ENCODE measurements at regions not wholly inside any gene's neighbourhood (a gene's known extent, or its start where the extent isn't known, plus 50 kb on each side); places are given as distances from the start of the nearest gene placed in this dataset.

DNA sequence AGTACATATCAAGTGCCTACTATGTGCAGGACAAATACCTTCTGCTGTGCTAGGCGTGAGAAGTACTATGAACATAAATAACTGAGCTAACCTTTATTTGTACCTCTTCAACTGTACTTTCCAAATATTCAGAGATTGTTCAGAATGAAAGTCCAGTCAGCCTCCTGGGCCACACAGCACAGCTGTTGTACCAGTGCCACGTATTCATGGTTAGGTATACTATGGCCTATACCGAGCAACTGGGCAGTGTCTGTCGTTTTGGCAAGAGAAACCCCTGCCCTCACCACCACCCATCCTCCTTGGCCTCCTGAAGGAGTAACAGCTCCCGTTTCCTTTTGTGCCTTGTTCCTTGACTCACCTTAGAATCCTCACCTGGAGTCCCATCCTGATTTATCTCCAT lies 53.0 kb downstream of the RASSF10 start:
- DNase-seq = no peak

DNA sequence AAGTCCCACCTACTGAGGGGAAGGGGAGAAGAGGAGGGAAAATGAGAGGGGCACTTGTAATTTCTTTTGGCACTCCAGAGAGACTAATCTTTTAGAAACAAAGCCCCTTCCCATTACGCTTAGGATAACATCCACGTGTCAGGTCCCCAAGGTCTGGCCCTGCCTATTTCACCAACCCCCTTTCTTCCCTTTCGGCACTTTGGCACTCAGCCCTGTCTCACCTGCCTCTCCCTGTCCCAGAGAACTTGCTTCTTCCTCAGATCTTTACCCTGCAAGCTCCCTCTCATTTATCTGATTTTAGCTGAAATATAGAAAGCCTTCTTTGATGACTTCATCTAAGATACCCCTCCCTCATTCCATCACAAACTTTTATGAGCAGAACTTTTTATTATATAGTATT lies 55.5 kb downstream of the RASSF10 start:
- DNase-seq = no peak

DNA sequence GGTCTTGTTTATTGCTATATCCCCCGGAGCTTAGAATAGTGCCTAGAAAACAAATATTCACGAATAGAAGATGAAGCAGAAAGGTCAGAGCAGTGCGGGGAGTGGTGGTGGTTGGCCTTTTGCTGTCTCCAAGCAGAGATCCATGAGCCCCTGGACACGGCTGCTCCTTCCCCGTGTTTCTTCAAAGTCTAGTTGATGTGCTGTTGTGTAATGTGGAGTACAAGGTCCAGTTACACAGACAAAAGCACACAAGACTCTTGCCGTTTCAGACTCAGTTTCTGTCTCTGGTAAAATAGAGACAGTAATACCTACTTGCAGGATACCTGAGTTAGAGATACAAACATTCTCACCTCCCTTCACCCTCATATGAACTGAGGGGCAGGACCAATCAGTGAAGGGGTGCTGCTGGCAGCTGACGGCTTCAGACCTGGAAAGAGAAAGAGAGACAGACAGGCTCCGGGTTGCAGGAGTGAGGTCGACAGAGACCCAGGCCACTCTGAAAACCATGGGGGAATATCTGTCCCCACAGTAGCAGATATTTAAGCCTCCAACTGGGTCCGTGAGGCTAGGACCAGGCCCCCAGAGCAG lies 56.2 kb downstream of the RASSF10 start:
- no peak for DNase-seq

DNA sequence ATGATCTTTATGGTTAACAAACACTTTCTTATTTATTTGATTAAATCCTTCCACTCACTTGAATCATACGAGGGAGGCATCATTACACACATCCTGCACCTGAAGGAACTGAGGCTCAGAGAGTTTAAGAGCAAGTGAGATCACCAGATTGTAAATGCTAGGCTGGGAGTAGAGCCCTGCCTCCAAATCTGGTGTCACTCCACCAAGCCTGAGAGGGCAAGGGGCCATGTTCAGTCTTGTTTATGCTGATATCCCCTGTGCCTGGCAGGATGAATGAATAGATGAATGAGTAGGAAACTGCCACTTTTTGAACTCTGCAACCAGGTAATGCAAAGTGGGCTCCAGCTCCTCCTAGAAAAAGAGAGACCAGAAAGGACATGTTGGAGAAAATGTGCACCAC lies 59.1 kb downstream of the RASSF10 start:
- DNase-seq = no peak

DNA sequence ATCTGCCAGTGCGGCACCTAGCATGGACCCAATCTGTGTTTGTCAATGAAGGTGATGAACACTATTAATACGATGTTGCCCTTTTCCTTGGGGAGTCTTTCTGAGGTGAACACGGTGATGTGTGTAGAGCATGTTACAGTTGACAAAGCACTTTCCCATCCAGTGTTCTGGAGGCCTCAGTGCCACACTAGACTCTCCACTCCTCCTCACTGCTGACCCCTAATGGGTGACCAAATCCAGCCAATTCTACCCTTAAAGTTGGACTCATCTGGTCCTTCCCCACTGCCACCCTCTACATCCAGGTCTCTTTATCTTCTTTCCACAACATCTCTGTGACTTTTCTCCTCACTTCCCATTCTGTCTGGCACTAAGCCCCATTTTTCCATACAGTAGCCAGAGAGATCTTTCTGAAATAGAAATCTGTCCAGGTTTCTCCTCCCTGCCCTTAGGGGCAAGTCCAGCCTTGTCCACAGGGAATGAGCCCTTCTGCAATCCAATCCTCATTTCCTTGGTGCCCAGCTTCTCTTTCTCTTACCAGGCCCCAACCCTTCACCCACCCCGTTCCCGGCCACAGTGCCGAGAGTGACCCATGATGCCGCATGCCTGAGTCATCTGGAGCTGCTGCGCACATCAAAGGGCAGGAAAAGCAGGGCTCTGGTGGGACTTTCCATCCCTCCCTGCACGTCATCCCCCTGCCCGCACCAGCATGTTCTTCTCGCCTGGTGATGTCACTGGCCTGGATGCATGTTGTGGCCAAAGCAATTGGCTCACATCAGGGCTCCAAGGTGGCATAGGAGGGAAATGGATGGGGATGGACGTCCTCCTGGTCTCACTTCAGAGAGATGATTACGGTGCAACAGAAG lies 64.2 kb downstream of the RASSF10 start:
- DNase-seq = peak; percentile 59

DNA sequence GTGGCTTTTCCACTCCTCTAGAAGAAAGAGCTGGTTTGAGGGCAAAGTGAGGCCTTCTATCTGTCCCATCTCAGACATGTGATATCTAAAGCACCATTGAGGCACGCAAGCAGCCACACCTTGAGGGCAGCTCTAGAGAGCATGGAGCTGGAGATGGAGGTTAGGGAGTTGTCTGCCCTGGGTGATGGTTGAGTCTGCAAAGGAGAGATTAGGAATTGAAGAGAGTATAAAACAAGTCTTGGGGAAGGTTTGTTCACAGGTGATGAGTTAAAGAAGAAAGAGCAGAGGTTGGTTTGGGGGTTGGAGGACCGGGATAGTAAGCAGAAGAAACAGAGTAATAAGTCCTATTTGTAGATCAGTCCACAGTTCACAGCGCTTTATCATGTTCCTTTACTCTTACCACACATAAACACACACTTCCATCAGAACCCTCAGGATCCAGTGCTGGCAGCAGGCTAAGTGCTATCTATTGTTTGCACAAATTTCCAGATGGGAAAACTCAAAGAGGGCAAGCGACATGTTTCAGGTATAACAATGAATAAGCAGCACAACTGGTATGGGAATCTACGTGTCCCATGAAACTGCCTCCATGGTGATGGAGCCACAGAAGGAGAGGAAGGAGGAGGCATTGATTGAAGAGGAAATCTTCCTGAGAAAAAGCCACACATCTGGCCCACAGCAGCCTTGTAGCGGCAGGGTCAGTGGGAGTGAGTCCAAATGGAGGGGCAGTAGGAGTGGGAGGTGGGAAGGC lies 65.8 kb downstream of the RASSF10 start:
- no peak for DNase-seq

DNA sequence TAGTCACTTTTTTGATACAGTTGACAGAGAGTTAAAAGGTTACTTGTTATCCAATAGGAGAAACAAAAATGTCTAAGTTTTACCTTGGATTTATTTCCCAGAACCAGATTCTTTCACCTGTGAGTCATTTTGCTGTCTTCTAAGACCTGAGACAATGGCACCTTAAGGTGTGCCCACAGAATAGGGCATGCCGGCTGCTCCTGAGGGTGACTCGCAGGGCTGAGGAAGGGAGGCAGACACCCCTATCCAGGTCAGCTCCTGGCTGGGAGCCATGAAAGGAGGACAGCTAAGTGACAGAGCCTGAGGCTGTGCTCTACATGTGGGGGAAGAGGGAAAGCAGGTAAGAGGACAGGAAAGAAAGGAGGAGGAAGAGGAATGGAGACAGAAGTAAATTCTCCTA lies 67.8 kb downstream of the RASSF10 start:
- no peak for DNase-seq

DNA sequence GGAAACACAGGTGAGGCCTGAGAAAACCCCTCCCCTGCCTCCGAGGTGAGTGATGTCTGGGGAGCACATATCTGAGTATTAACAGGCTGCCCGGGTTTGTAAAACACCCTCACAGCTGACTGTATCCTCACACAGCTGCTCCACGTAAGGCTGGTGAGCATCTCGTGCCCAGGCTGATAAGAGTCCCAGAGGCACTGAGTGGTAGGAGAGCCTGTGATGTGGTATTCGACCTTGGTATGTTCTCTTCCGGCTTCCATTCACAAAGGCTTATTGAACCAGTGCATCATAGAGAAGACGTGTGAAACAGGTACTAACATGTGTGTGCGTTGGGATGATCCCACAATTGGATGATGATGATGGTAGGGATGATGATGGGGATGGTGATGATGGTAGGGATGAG lies 71.7 kb downstream of the RASSF10 start:
- no peak for DNase-seq

DNA sequence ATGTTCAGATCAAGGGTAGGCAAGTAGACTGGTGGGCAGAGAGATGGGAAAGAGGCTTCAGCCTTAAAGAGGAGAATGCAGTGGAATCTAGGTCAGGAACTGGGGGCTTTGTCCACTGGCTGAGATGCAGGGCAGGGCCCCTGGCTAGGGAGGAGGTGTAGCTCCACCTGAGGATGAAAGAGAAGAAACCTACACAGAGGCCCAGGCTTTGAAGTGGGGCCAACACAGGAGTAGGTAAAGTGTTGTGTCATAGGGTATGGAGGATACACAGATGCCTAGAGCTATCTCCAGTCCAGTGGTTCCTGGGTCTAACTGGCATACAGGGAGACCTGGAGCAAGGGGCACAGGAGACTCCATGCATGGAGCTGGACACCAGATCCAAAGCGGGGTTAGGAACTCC lies 73.5 kb downstream of the RASSF10 start:
- DNase-seq = no peak

DNA sequence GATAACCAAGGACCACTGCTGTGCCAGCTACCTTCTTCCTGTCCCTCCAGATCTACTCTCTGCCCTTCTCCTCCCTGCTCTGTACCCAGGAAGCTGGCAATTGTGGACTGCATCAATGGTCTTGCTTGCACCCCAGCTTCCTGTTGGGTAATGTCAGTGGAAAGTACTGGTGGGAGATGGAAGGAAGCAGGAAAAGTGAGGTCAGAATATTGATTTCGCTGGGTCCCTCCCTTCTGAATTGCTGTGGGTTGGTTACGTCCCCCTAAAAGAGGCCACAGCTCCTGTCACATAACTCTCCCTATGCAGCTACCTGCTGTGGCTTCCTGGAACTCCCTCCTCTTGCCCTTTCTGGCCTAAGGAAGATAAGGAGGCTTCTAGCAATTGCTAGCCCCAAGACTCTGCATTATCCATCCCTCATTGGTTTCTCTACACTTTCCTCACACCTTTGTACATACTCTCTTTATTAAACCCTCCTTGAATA lies 81.2 kb downstream of the RASSF10 start:
- DNase-seq = no peak

DNA sequence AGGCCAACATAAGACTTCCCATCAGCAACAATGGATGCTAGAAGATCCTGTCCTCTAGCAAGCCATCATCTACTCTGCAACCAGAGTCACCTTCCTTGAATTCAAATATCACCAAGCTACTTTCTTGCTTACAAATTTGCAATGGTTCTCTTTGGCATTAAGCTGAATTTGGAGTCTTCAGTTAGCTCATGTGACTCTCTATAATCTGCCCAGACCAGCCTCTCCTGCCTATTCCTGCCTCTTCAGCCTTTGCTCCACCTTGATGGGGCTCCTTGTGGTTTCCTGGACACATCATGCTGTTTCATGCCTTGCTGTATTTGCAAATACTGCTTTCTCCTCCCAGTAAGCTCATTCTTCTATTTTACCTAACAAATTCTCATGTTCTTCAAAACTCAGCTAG lies 82.3 kb downstream of the RASSF10 start:
- no peak for DNase-seq

DNA sequence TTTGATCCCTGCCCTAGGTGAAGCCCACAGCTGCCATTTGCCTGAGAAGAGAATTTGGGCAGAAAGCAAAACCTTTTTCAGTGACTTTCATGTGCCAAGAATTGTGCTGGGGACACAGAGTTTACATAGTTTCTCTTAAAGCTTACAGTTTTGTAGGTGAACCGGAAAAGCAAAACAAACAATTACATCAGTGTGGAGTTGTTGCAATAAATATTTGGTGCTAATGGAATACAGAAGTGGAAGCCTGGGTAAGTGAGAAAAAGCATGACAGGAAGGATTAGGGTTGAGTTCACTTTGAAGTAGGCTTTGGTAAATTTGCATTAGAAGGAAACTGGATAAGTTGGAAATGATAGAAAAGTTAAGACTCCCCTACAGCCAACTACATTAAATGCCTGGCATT lies 82.7 kb downstream of the RASSF10 start:
- no peak for DNase-seq

DNA sequence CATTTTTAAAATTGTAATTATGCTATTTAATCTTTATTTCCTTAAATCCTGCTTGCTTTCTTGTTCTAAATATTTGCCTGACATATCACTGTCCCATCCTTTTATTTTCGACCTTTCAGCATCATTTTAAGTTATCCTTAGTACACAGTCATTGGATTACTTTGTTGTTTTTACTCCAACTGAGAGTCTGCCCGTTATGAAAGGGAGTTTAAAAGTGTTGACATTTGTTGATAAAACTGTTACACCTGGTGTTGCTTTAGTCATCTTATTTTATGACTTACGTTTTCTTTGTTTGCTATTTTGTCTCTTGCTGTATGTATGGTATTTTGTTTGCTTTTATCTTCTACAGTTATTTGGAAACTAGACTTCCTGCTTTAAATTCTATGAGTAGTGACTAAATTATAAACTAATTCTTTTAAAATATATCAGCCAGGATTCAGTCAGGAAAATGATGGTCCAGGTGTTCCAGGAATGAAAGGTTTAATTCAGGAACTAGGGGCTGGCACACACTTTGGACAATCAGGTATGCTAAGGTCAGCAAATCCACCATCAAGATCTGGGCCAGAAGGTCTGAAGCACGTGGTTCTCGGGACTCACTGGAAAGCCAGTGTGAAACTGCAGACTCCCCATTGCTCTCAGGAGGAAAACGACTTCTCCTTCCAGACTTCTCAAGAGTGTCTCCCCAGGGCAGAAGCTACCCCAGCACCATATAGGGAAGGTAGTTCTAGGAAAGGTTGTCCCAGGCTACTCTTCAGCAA lies 86.0 kb downstream of the RASSF10 start:
- no peak for DNase-seq

DNA sequence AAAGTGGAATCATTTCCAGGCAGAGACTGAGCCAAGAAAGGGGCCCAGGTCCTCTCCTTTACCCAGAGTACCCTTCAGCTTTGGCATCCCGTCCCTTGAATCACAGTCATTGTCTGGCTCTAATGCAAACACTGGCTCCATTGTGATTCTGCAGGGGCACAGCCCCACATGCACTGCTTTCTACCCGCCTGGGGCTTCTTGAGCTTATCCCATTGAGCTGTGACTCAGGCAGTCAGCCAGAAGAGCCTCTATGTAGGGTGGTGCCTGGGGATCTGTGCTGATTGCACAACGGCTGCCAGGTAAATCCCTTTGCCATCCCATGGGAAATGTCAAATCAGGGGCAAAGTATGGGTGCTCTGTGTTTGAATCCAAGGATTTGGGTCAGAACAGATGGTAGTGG lies 88.9 kb downstream of the RASSF10 start:
- no peak for DNase-seq

DNA sequence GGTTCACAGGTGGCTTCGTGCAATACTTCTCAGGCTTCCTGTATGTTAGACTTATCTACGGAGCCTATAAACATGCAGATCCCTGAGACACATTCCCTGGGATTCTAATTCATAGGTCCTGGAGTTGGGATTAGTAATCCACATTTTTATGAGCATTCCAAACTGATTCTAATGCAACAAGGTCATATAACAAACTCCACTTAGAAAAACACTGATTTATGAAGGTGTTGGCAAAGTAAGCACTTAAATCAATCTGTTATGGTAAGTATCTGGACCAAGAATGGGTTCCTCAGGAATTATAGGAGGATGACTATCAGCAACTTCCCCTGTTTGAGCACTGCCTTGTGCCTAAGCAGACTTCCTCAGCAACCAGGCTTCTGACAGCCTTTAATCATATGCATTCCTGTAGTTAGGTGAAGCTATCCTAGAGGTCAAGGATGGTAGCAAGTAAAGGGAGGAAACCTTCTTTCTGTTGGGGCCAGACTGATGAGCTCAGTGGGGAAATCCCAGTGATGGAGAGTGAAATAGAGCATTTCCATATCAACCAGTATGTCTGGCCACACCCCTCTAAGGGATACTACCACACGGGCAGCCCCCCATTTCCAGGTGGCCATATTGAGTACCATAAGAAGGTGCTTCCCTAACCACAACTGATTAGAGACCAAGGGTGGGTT lies 89.6 kb downstream of the RASSF10 start:
- no peak for DNase-seq

DNA sequence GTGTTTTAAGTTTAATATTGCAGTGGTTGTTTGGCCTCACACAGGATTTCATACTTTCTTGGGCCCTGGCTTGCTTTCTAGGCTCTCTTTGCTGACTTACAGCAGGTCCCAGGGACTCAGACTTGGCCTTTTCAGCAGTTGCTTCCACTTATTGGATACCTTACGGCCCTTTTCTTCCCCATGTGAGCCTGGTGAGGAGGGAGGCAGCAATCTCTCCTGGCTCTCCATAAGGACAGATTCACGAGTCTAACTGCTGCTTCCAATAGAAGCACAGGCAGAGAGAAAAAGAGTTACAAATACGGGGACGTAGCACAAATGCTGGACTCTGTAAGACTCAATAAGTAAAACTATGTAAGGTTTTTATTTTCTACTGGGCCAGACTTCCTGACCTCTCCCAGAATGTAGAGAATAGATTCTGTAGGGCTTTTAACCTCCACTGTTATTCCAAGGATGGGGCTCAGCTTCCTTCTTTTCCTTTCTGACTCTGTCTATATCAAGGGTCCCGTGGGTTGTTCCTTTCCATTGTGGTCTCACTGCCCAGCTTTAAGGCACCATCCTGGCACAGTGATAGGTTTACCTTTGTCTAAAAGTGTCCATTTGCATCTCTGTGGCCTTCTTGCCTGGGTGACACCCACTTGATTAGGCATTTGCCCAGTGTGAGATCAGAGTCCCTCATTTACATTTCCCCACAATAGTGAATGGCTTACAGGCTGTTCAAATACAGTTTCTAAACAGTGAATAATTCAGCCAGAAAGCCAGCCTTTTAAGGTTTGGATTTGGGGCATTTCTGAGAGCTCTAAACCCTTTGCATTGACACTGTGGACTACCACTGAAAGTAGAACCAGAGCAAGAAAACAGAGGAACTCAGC lies 92.8 kb downstream of the RASSF10 start:
- no peak for DNase-seq

DNA sequence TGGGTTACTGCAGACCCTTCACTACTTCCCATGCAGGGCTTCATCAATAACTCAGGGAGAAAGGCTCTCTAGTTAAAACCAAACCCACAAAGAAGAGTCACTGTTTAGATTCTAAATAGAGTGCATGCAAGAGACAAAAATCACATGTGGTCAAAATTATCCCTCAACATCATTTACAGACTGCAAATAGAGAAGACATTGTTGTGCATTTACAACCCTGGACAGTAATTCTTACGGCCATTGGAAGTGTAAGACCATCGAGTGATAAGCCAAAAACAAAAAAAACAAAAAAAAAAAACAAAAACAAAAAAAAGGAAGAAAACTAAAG lies 93.4 kb downstream of the RASSF10 start:
- no peak for DNase-seq

DNA sequence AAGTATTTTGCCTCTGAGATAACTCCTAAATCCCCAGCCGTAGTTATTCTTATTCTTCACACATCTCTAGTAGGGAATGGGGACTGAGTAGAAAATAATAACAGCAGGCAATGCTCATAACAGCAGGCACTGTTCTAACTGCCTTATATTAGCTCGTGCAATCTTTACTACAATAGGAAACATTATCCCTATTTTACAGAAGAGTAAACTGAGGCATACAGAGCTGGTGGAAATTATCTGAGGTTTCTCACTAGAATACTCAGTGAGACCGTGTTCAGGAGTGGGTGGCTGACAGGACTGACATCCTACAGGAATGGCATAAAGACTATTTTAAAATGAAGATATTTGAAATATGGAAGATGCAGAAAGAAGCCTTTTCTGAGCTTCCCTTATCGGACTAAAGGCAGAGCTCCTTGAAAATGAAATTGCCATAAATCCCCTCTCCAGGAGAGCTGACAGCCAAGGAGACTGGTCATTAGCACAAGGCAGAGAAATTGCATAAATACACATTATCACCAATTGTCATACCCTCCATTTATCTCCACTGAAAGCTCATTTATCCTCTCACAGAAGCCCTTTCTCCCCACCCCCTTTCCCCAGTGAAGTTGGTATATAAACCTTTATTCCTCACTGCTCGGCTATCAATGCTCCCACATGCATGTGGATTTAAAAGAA lies 93.9 kb downstream of the RASSF10 start:
- no peak for DNase-seq

DNA sequence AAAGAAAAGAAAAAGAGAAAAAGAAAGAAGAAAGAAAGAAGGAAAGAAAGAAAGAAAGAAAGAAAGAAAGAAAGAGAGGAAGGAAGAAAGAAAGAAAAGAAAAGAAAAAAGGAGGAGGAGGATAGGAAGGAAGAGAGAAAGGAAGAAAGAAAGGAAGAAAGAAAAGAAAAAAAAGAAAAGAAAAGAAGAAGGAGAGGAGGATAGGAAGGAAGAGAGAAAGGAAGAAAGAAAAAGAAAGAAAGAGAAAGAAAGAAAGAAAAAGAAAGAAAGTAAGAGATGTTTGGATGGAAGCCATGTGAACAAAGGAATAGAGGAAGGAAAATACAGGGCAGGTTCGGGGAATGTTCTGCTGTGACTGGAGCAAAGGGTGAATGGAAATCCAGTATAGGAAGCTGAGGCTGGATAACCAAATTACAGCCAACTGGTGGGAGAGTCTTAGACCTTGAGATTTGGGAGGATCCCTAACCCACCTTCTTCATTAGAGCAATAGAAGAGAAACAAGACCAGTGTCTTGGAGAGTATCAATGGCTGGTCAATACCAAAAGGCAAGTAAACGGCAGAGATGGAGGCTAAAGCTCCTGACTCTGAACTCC lies 94.9 kb downstream of the RASSF10 start:
- no peak for DNase-seq

DNA sequence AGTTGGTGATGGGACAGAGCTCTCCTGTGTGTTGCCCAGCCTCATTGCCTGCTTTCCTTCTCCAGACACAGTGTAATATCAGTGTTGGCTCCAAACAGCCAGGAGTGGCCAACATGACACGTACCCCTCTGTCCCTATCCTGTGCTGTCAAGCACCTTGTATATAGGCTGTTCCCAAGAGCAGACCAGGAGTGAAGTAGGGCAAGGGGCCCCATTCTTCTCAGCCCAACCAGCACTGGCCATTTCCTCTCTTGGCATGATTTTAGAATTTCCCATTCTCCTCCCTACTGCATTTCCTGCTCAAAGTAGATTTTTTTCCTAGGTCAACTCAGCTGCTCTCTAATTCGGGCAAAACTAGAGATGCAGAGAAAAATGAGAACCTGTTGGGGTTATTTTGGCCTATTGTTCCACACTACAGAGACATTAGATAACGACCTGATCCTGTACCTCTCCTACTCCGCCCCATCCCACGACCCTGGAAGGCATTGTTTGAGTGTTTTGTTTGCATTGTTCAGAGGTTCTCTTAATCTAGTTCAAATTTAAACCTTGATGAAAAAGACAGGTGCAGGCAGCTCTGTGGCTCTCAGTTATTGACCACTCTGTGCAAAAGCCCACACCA lies 95.6 kb downstream of the RASSF10 start:
- DNase-seq = no peak
